Stimulated activated CD4-positive, alpha-beta T cell treated with anti-CD3 and anti-CD28 coated beads, Interleukin-4, amount 100 ng/mL, for 1 hour (primary cell): ENCODE measurements at regions not wholly inside any gene's neighbourhood (a gene's known extent, or its start where the extent isn't known, plus 50 kb on each side); places are given as distances from the start of the nearest gene placed in this dataset.

ENCODE experiments used
- DNase-seq: peaks from one replicate; pipeline ENCODE4 v3.0.0-alpha.2; 2020

GRCh38 chr5:35417040-35417439, 186.8 kb upstream of the PRLR start:
- DNase-seq: no peak

GRCh38 chr5:35416217-35416988, 186.1 kb upstream of the PRLR start:
- DNase-seq: no peak

- no peak for DNase-seq
Measured at GRCh38 chr5:35415309-35415708, 185.0 kb upstream of the PRLR start.

GRCh38 chr5:35409361-35409760, 179.1 kb upstream of the PRLR start:
- no peak for DNase-seq

GRCh38 chr5:35408146-35408545, 177.9 kb upstream of the PRLR start:
- DNase-seq: no peak

- DNase-seq: no peak
Measured at GRCh38 chr5:35407697-35408096, 177.4 kb upstream of the PRLR start.

DNA sequence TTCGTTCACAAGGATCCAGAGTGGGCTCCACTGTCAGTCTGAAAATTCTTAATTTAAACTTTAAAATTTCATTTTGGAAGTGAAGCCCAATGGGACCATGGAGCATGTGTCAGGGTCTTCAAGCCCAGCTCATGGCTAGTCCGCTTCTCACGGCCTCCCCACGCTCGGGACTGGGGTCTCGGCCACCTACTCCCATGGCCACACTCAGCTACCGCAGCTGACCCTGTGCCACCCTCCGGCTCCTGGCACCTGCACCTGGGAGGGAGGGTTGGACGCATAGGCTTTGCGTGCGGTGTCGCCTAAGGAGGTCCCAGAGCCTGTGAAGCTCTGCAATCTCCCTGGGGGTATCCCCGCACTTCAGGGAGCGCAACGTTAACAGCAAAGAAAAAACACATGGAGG, 175.7 kb upstream of the PRLR start:
- no peak for DNase-seq

DNA sequence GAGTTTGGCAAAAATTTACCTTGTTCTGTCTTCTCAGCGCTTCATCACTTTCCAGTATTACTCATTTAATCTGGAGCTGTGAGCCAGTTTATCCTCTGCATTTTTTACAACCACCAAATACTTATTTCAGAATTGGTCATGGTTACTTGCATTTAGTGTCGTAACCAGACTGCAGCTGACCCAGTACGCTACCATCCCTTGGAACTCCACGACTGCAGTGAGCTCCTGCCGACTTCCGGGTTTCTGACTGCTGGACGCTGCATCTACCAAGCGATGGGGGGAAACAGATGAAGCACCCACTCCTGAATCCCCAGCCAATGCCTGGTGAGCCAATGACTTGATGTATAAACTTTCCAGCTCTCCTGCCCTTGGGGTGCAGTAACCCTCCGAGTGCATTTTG, 174.4 kb upstream of the PRLR start:
- DNase-seq: no peak

- DNase-seq: no peak
Measured at GRCh38 chr5:35393901-35394300, 163.6 kb upstream of the PRLR start.

DNA sequence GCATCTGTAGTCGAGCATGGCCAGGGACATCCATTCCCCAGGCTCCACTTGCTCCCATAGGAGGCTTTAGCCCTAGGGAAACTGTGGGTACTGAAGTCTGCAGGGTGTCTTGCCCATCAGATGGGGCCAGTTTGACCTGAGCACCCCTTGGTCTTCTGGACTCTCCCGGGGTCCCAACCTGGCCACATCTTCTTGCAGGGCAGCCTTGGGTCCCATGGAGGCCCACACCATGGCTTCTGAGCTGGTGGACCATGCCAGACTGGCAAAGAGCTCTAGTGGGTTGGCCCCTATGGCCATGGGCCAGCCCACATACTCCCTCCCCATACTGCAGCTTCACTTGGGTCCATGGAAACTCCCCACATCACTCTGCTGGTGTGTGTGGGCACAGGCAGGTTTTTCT, 154.4 kb upstream of the PRLR start:
- DNase-seq: no peak

- DNase-seq: no peak
Measured at GRCh38 chr5:35383041-35383440, 152.8 kb upstream of the PRLR start.

DNA sequence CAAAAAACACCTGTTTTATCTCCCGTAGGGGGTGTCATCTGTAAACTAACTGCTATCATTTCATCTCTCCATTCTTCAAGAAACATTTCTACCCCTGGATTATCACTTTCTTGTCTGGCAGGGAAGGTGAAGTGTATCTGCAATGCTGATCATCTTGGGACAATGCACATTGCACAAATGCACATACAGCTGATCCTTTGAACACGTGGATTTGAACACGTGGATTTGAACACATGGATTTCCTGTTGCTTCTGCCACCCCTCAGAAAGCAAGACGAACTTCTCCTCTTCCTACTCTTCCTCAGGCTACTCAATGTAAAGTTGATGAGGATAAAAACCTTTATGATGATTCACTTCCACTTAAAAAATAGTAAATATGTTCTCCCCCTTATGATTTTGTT, 147.4 kb upstream of the PRLR start:
- DNase-seq: no peak

GRCh38 chr5:35374584-35374983, 144.3 kb upstream of the PRLR start:
- no peak for DNase-seq

- no peak for DNase-seq
Measured at GRCh38 chr5:35373249-35373648, 143.0 kb upstream of the PRLR start.

DNA sequence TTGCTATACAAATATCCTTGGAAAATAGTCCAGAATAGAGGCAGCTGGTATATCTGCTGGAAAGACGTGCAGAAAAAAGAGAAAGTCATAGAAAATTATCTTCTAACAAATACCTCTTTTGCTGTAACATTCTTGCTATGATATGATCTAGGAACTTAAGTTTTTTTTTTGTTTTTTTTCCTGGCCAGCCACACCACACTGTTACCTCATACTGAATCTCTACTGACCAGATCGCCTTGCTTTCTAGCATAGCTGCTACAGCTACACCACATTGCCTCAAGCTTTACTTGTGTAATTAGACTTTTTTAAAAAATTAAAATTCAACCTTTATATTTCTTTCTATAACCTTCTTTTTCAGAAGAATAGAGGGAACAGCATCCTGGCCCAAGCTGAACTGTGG, 142.2 kb upstream of the PRLR start:
- DNase-seq: no peak

DNA sequence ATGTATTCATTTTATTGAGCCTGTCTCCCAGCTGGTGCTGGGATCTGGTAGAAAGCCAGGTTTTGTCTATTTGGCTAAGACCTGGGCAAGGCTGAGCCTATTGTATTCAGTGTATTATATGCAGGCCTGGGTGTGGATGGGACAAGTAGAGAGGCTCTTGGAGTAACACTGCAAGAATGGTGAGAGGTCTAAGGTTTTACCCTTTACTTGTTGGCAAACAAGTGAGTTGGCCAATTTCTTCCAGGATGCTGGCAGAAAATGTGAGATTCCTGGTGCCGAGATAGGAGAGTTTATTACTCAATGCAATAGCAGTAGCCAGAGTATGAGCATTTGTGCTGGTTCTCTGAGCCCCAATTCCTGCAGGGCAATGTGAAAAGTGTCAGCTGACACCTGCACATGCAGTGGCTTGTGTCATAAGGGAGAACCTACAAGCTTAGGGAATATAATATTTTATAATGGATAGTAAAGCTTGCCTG, 141.7 kb upstream of the PRLR start:
- no peak for DNase-seq

DNA sequence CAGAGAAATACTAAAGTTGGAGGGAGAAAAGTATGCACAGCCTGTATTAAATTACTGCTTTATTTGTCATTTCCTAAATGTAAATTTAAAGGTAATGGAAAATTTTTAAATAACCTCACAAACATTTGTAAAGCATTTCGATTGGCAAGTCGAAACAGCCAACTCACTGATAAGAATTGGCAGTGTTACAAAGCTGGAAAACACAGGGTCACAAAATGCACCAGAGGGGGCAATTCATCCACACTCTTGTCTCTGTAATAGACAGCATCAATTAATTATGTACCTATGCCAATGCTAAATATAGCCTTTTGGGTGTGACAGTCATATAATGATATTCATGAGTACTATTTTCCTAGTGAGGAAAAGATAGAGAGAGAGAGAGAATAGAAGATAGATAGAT, 140.6 kb upstream of the PRLR start:
- no peak for DNase-seq

DNA sequence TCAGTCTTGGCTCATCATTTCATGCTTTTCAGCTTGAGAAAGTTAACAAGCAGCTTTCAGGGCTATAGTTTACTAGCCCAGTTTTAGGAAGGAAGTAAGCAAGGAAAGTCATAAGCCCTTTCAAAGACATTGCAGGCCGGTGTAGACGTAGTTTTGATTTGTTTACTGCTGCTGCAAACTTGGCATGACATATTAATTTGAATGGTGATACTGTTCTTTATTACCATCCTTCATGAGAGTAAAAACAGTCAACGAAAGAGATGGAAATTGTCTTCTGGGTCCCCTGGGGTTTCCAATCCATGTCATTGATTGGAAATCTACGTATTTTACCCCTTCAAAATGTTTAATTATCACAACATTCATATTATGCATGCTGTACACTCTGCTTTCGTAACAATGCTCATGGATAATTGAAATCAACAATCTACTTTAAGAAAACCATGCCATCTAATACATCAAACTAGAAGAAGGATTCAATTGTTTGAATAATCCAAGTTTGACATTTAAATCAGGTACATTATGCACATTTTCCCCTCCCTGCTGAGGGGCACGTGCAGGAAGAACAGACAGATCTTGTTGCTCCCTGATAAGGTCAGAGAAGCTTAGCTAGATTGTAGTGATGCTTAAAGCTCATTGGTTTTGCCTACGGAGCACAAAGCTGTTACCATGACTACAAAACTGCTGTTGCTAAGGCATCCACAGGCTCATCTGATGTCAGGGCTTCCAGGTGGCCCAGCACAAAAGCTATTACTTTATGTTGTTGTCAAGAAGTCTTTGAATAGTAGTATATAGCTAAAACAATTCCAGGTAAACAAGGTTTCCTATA, 139.9 kb upstream of the PRLR start:
- no peak for DNase-seq

- no peak for DNase-seq
Measured at GRCh38 chr5:35367526-35367925, 137.2 kb upstream of the PRLR start.

- no peak for DNase-seq
Measured at GRCh38 chr5:35365758-35366157, 135.5 kb upstream of the PRLR start.

DNA sequence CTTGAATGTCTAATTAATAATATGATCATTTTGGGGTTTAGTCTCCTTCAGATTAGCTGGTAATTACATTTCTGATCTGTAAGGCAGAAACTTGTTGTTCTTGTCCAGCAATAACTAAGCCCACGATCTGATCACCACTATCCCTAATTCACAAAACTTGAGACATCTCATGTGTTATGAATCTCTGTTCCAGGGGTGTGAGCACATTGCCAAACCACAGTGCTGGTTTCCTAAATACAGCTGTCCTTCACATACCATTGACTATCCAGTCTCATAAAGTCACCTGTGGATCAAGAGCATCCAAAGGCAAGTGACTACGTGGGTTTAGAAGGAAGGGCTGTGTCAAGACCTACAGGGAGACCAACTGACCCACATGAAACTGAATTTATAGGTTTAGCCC, 134.1 kb upstream of the PRLR start:
- no peak for DNase-seq

- no peak for DNase-seq
Measured at GRCh38 chr5:35363387-35363965, 133.2 kb upstream of the PRLR start.

DNA sequence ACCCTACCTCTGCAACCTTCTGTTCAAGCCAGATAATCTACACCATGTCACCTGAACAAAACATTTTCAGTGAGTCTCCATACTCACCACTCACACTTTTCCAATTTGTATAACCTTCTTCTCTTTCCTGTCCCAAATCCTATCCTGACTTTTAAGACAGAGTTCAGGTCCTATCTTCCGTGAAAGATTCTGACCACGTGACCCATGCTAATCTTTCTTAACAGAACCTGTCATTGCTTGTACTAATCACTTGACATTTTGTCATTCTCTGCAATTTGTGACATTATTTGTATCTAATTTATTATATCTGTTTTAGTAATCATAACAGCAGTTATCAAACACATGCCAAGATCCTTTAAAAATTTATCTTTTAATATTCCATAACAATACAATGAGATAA, 132.5 kb upstream of the PRLR start:
- no peak for DNase-seq

GRCh38 chr5:35360671-35361070, 130.4 kb upstream of the PRLR start:
- no peak for DNase-seq
